Mesodermal cell (in vitro differentiated cells): ENCODE measurements at regions not wholly inside any gene's neighbourhood (a gene's known extent, or its start where the extent isn't known, plus 50 kb on each side); places are given as distances from the start of the nearest gene placed in this dataset.

Source experiments
- H3K27ac ChIP-seq: 2 replicates; pipeline ENCODE4 v1.7.0; 2013; ENCODE audit warnings: mild to moderate bottlenecking, low read depth, low read length, moderate library complexity; ENCODE audit not compliant: severe bottlenecking
- H3K36me3 ChIP-seq: 2 replicates; pipeline ENCODE4 v1.7.1; 2013; ENCODE audit warnings: mild to moderate bottlenecking, low read length, moderate library complexity; ENCODE audit not compliant: control insufficient read depth, insufficient read depth
- H3K4me1 ChIP-seq: one replicate; pipeline ENCODE4 v1.7.1; 2013; ENCODE audit warnings: mild to moderate bottlenecking, low read length; ENCODE audit not compliant: insufficient read depth, control insufficient read depth, poor library complexity, severe bottlenecking
- H3K4me3 ChIP-seq: 2 replicates; pipeline ENCODE4 v1.7.0; 2013; ENCODE audit warnings: low read length, control low read depth, mild to moderate bottlenecking; ENCODE audit not compliant: insufficient read depth, poor library complexity, severe bottlenecking; ENCODE audit errors: extremely low read depth
- H3K9me3 ChIP-seq: 2 replicates; pipeline ENCODE4 v1.7.1; 2013; ENCODE audit warnings: mild to moderate bottlenecking, low read length, moderate library complexity; ENCODE audit not compliant: control insufficient read depth
- WGBS, 2 experiments: methylation state at CpG; one replicate each; pipeline ENCODE4 v1.1.5; 2013; ENCODE audit warnings: missing lambda C conversion rate in 2 of 2; ENCODE audit not compliant: insufficient coverage in 2 of 2; 5-methylcytosine and 5-hydroxymethylcytosine counted together

- Histone ChIP-seq H3K4me1 (no peaks in the 10 kb centered on the region), H3K27ac (no peak overlapping the region), H3K9me3 (peaks cover 6% of the 10 kb centered on the region), H3K4me3 (no peak overlapping the region), H3K36me3 (no peaks in the 10 kb centered on the region)
- 93 to 94% methylated on average over 6 to 9 of the region's 10 CpGs for whole genome bisulfite sequencing, 2 experiments
Observed at GRCh38 chr1:10848109-10848684, 51.8 kb upstream of the CASZ1 start.

GRCh38 chr1:10850026-10850425 is 53.6 kb upstream of the CASZ1 start:
- no peaks in the 10 kb centered on the region for H3K9me3 ChIP-seq
- H3K4me3 ChIP-seq, result no peak overlapping the region
- no peaks in the 10 kb centered on the region for H3K4me1 ChIP-seq
- H3K27ac ChIP-seq, result no peak overlapping the region
- no peaks in the 10 kb centered on the region for H3K36me3 ChIP-seq
- WGBS, 2 experiments, result 80 to 83% methylated on average over 4 to 5 of the region's 7 CpGs

- H3K27ac ChIP-seq, result no peak overlapping the region
- WGBS, 2 experiments, result 89 to 90% methylated on average over 26 to 29 of the region's 30 CpGs
- no peaks in the 10 kb centered on the region for H3K9me3 ChIP-seq
- no peak overlapping the region for H3K4me3 ChIP-seq
- no peaks in the 10 kb centered on the region for H3K36me3 ChIP-seq
- H3K4me1 ChIP-seq, result no peaks in the 10 kb centered on the region
Observed at GRCh38 chr1:10851024-10852013, 54.9 kb upstream of the CASZ1 start.

GRCh38 chr1:10852018-10852417 is 55.6 kb upstream of the CASZ1 start:
- Histone ChIP-seq H3K4me3 (no peak overlapping the region), H3K36me3 (no peaks in the 10 kb centered on the region), H3K27ac (no peak overlapping the region), H3K4me1 (no peaks in the 10 kb centered on the region), H3K9me3 (no peaks in the 10 kb centered on the region)
- WGBS, 2 experiments, result 95% methylated on average over 8 of the region's 8 CpGs

- Histone ChIP-seq H3K9me3 (no peaks in the 10 kb centered on the region), H3K36me3 (no peaks in the 10 kb centered on the region), H3K4me1 (no peaks in the 10 kb centered on the region), H3K4me3 (no peak overlapping the region), H3K27ac (no peak overlapping the region)
- 73 to 97% methylated on average over 5 to 6 of the region's 6 CpGs for WGBS, 2 experiments
Observed at GRCh38 chr1:10852486-10852885, 56.0 kb upstream of the CASZ1 start.

GRCh38 chr1:10852998-10853520 is 56.6 kb upstream of the CASZ1 start:
- no peak overlapping the region for H3K4me3 ChIP-seq
- no peaks in the 10 kb centered on the region for H3K36me3 ChIP-seq
- no peak overlapping the region for H3K27ac ChIP-seq
- 84 to 88% methylated on average over 6 of the region's 6 CpGs for WGBS, 2 experiments
- no peaks in the 10 kb centered on the region for H3K4me1 ChIP-seq
- no peaks in the 10 kb centered on the region for H3K9me3 ChIP-seq

GRCh38 chr1:10853701-10854100 is 57.3 kb upstream of the CASZ1 start:
- Histone ChIP-seq H3K36me3 (no peaks in the 10 kb centered on the region), H3K9me3 (no peaks in the 10 kb centered on the region), H3K4me3 (no peak overlapping the region), H3K4me1 (no peaks in the 10 kb centered on the region), H3K27ac (no peak overlapping the region)
- WGBS, 2 experiments, result 80 to 92% methylated on average over 1 to 2 of the region's 2 CpGs

- Histone ChIP-seq H3K4me1 (no peaks in the 10 kb centered on the region), H3K4me3 (no peak overlapping the region), H3K9me3 (no peaks in the 10 kb centered on the region), H3K36me3 (no peaks in the 10 kb centered on the region), H3K27ac (no peak overlapping the region)
- 83 to 88% methylated on average over 9 to 10 of the region's 10 CpGs for WGBS, 2 experiments
Observed at GRCh38 chr1:10854856-10855459, 58.5 kb upstream of the CASZ1 start.

- Histone ChIP-seq H3K4me1 (no peaks in the 10 kb centered on the region), H3K36me3 (no peaks in the 10 kb centered on the region), H3K4me3 (no peak overlapping the region), H3K9me3 (no peaks in the 10 kb centered on the region), H3K27ac (no peak overlapping the region)
- 93 to 96% methylated on average over 13 to 14 of the region's 16 CpGs for WGBS, 2 experiments
Observed at GRCh38 chr1:10856176-10856683, 59.8 kb upstream of the CASZ1 start.

- Histone ChIP-seq H3K9me3 (no peaks in the 10 kb centered on the region), H3K4me1 (no peaks in the 10 kb centered on the region), H3K27ac (no peak overlapping the region), H3K4me3 (no peak overlapping the region), H3K36me3 (no peaks in the 10 kb centered on the region)
- 88 to 89% methylated on average over 25 to 27 of the region's 27 CpGs for WGBS, 2 experiments
Observed at GRCh38 chr1:10856863-10857598, 60.6 kb upstream of the CASZ1 start.
